Skeletal muscle cell (primary cell): ENCODE measurements at regions not wholly inside any gene's neighbourhood (a gene's known extent, or its start where the extent isn't known, plus 50 kb on each side); places are given as distances from the start of the nearest gene placed in this dataset.

Experiments used
- DNase-seq: peaks from one replicate; pipeline ENCODE4 v3.0.0-alpha.2; 2010; ENCODE audit warnings: low read depth
- H3K4me3 ChIP-seq: 2 replicates; pipeline ENCODE4 v1.5.1; 2011; ENCODE audit warnings: low read depth, mild to moderate bottlenecking, control low read depth, low read length, moderate library complexity

GRCh38 chr13:89673789-89674311 is 1673.6 kb upstream of the MIR17HG start:
- no peak overlapping the region for H3K4me3 ChIP-seq
- DNase-seq = no peak

GRCh38 chr13:89678466-89679121 is 1668.9 kb upstream of the MIR17HG start:
- no peak for DNase-seq
- H3K4me3 ChIP-seq = no peak overlapping the region

- DNase-seq = peak; percentile 36
Measured at GRCh38 chr13:89684896-89685295, 1662.6 kb upstream of the MIR17HG start.

GRCh38 chr13:89686171-89686570 is 1661.3 kb upstream of the MIR17HG start:
- no peak overlapping the region for H3K4me3 ChIP-seq
- no peak for DNase-seq

More at GRCh38 chr13:89684896-89685295, 1662.6 kb upstream of the MIR17HG start:
- H3K4me3 ChIP-seq = no peak overlapping the region

GRCh38 chr13:89687066-89687465 is 1660.4 kb upstream of the MIR17HG start:
- DNase-seq = no peak
- H3K4me3 ChIP-seq = no peak overlapping the region

GRCh38 chr13:89688918-89689317 is 1658.6 kb upstream of the MIR17HG start:
- no peak overlapping the region for H3K4me3 ChIP-seq
- DNase-seq = no peak

- no peak overlapping the region for H3K4me3 ChIP-seq
- DNase-seq = no peak
Measured at GRCh38 chr13:89694451-89694850, 1653.0 kb upstream of the MIR17HG start.

GRCh38 chr13:89695343-89696257 is 1651.9 kb upstream of the MIR17HG start:
- DNase-seq = no peak

GRCh38 chr13:89701913-89702312 is 1645.6 kb upstream of the MIR17HG start:
- H3K4me3 ChIP-seq = no peak overlapping the region
- DNase-seq = no peak

More at GRCh38 chr13:89695343-89696257, 1651.9 kb upstream of the MIR17HG start:
- no peak overlapping the region for H3K4me3 ChIP-seq

GRCh38 chr13:89704040-89704439 is 1643.4 kb upstream of the MIR17HG start:
- no peak for DNase-seq

GRCh38 chr13:89708013-89708412 is 1639.5 kb upstream of the MIR17HG start:
- no peak for DNase-seq
- H3K4me3 ChIP-seq = no peak overlapping the region

More at GRCh38 chr13:89704040-89704439, 1643.4 kb upstream of the MIR17HG start:
- no peak overlapping the region for H3K4me3 ChIP-seq

GRCh38 chr13:89721216-89721615 is 1626.3 kb upstream of the MIR17HG start:
- DNase-seq = no peak
- no peak overlapping the region for H3K4me3 ChIP-seq

- DNase-seq = peak; percentile 83
- H3K4me3 ChIP-seq = no peak overlapping the region
Measured at GRCh38 chr13:89726690-89727435, 1620.6 kb upstream of the MIR17HG start.

- H3K4me3 ChIP-seq = no peak overlapping the region
- DNase-seq = no peak
Measured at GRCh38 chr13:89733829-89734228, 1613.7 kb upstream of the MIR17HG start.

GRCh38 chr13:89737051-89737450 is 1610.4 kb upstream of the MIR17HG start:
- no peak overlapping the region for H3K4me3 ChIP-seq
- no peak for DNase-seq

- no peak for DNase-seq
- H3K4me3 ChIP-seq = no peak overlapping the region
Measured at GRCh38 chr13:89738072-89738471, 1609.4 kb upstream of the MIR17HG start.

- DNase-seq = no peak
- H3K4me3 ChIP-seq = no peak overlapping the region
Measured at GRCh38 chr13:89740994-89741685, 1606.3 kb upstream of the MIR17HG start.

GRCh38 chr13:89746554-89746953 is 1600.9 kb upstream of the MIR17HG start:
- no peak overlapping the region for H3K4me3 ChIP-seq
- peak; percentile 39 for DNase-seq

- no peak overlapping the region for H3K4me3 ChIP-seq
Measured at GRCh38 chr13:89748716-89749115, 1598.8 kb upstream of the MIR17HG start.

More at GRCh38 chr13:89748716-89749115, 1598.8 kb upstream of the MIR17HG start:
- no peak for DNase-seq
